GM21576 (cell line): ENCODE measurements at regions not wholly inside any gene's neighbourhood (a gene's known extent, or its start where the extent isn't known, plus 50 kb on each side); places are given as distances from the start of the nearest gene placed in this dataset.

Experiments
- ATAC-seq: cut with Tn5 transposase; IDR thresholded peaks from one replicate; pipeline ENCODE4 v1.9.1; 2021; ENCODE audit warnings: mild to moderate bottlenecking, moderate library complexity; ENCODE audit not compliant: unreplicated experiment

- ATAC-seq: peak; percentile 89
These were observed 491.0 kb downstream of the FGF9 start for GRCh38 chr13:22161871-22162270.

GRCh38 chr13:22162889-22163288, 492.0 kb downstream of the FGF9 start:
- ATAC-seq: no peak

GRCh38 chr13:22168437-22169190, 497.7 kb downstream of the FGF9 start:
- no peak for ATAC-seq

- ATAC-seq: no peak
These were observed 498.6 kb downstream of the FGF9 start for GRCh38 chr13:22169473-22169872.

GRCh38 chr13:22173610-22174009, 502.7 kb downstream of the FGF9 start:
- no peak for ATAC-seq

GRCh38 chr13:22175241-22175640, 504.4 kb downstream of the FGF9 start:
- ATAC-seq: no peak

GRCh38 chr13:22175815-22176214, 504.9 kb downstream of the FGF9 start:
- no peak for ATAC-seq

GRCh38 chr13:22176968-22177520, 506.2 kb downstream of the FGF9 start:
- no peak for ATAC-seq

GRCh38 chr13:22178878-22179277, 508.0 kb downstream of the FGF9 start:
- no peak for ATAC-seq

- ATAC-seq: no peak
These were observed 516.5 kb downstream of the FGF9 start for GRCh38 chr13:22187329-22187728.

GRCh38 chr13:22189176-22190048, 518.5 kb downstream of the FGF9 start:
- no peak for ATAC-seq

GRCh38 chr13:22193070-22193469, 522.2 kb downstream of the FGF9 start:
- ATAC-seq: no peak

- ATAC-seq: no peak
These were observed 523.4 kb downstream of the FGF9 start for GRCh38 chr13:22194106-22194805.

- no peak for ATAC-seq
These were observed 524.9 kb downstream of the FGF9 start for GRCh38 chr13:22195726-22196125.

GRCh38 chr13:22196777-22197176, 525.9 kb downstream of the FGF9 start:
- no peak for ATAC-seq

GRCh38 chr13:22198001-22198400, 527.1 kb downstream of the FGF9 start:
- ATAC-seq: no peak

GRCh38 chr13:22198641-22199217, 527.9 kb downstream of the FGF9 start:
- no peak for ATAC-seq

GRCh38 chr13:22200440-22200839, 529.6 kb downstream of the FGF9 start:
- ATAC-seq: no peak

- no peak for ATAC-seq
These were observed 530.6 kb downstream of the FGF9 start for GRCh38 chr13:22201375-22201925.

GRCh38 chr13:22210134-22210930, 539.5 kb downstream of the FGF9 start:
- ATAC-seq: no peak
